Ishikawa (cell line): ENCODE measurements at regions not wholly inside any gene's neighbourhood (a gene's known extent, or its start where the extent isn't known, plus 50 kb on each side); places are given as distances from the start of the nearest gene placed in this dataset.

Experiments
- CEBPB ChIP-seq: IDR thresholded peaks from 2 replicates; pipeline ENCODE4 v1.6.1; 2012
- CREB1 ChIP-seq: IDR thresholded peaks from 2 replicates; pipeline ENCODE4 v1.6.1; 2012; ENCODE audit warnings: low read depth
- EGR1 ChIP-seq: IDR thresholded peaks from 2 replicates; pipeline ENCODE4 v1.6.1; 2012
- EP300 ChIP-seq: IDR thresholded peaks from 2 replicates; pipeline ENCODE4 v1.6.1; 2012; ENCODE audit warnings: borderline replicate concordance
- FOXM1 ChIP-seq: IDR thresholded peaks from 2 replicates; pipeline ENCODE4 v1.6.1; 2012; ENCODE audit warnings: low read depth, borderline replicate concordance
- NFIC ChIP-seq: IDR thresholded peaks from 2 replicates; pipeline ENCODE4 v1.6.1; 2012
- RAD21 ChIP-seq: IDR thresholded peaks from 2 replicates; pipeline ENCODE4 v1.6.1; 2012; ENCODE audit warnings: low read depth
- TAF1 ChIP-seq: IDR thresholded peaks from 2 replicates; pipeline ENCODE4 v1.6.1; 2012; ENCODE audit warnings: low read depth, mild to moderate bottlenecking
- TCF12 ChIP-seq: IDR thresholded peaks from 2 replicates; pipeline ENCODE4 v1.6.1; 2012; ENCODE audit warnings: low read depth
- TEAD4 ChIP-seq: IDR thresholded peaks from 2 replicates; pipeline ENCODE4 v1.6.1; 2012
- YY1 ChIP-seq: IDR thresholded peaks from 2 replicates; pipeline ENCODE4 v1.6.1; 2012; ENCODE audit warnings: low read depth
- ZBTB7A ChIP-seq: IDR thresholded peaks from 2 replicates; pipeline ENCODE4 v1.6.1; 2012; ENCODE audit warnings: low read depth
- TF ChIP-seq, protein P1 (sequence below): IDR thresholded peaks from 2 replicates; pipeline ENCODE4 v1.6.1; 2012
- TF ChIP-seq, protein P2 (sequence below): IDR thresholded peaks from 2 replicates; pipeline ENCODE4 v1.6.1; 2012
- TF ChIP-seq, protein P3 (sequence below): IDR thresholded peaks from 2 replicates; pipeline ENCODE4 v1.6.1; 2012; ENCODE audit warnings: low read depth, mild to moderate bottlenecking

DNA sequence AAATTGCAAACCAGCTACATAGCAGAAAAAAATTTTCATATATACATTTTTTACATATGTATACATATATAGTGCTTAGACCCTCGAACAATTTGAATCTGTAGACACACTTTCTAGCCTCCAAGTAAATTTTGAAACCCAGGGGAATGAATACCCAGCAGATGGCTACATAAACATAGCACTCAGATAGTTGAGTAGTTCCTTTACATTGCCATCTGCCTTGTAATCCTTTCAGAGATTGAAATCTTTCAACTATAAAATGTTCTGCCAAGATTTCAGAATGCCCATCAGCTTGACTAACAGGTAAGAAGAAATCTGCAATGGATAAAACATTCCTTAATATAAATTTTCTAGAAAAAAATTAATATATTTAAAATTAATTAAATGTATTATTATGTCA lies 1333.5 kb upstream of the CADM2 start:
- TF ChIP-seq, protein P1, sequence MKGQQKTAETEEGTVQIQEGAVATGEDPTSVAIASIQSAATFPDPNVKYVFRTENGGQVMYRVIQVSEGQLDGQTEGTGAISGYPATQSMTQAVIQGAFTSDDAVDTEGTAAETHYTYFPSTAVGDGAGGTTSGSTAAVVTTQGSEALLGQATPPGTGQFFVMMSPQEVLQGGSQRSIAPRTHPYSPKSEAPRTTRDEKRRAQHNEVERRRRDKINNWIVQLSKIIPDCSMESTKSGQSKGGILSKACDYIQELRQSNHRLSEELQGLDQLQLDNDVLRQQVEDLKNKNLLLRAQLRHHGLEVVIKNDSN = no peak
- TF ChIP-seq TAF1 = no peak
- TF ChIP-seq ZBTB7A = no peak
- TF ChIP-seq EP300 = no peak
- TF ChIP-seq YY1 = no peak
- TF ChIP-seq, protein P2, sequence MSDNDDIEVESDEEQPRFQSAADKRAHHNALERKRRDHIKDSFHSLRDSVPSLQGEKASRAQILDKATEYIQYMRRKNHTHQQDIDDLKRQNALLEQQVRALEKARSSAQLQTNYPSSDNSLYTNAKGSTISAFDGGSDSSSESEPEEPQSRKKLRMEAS = no peak
- no peak for TF ChIP-seq TCF12
- TF ChIP-seq RAD21 = no peak
- TF ChIP-seq, protein P3, sequence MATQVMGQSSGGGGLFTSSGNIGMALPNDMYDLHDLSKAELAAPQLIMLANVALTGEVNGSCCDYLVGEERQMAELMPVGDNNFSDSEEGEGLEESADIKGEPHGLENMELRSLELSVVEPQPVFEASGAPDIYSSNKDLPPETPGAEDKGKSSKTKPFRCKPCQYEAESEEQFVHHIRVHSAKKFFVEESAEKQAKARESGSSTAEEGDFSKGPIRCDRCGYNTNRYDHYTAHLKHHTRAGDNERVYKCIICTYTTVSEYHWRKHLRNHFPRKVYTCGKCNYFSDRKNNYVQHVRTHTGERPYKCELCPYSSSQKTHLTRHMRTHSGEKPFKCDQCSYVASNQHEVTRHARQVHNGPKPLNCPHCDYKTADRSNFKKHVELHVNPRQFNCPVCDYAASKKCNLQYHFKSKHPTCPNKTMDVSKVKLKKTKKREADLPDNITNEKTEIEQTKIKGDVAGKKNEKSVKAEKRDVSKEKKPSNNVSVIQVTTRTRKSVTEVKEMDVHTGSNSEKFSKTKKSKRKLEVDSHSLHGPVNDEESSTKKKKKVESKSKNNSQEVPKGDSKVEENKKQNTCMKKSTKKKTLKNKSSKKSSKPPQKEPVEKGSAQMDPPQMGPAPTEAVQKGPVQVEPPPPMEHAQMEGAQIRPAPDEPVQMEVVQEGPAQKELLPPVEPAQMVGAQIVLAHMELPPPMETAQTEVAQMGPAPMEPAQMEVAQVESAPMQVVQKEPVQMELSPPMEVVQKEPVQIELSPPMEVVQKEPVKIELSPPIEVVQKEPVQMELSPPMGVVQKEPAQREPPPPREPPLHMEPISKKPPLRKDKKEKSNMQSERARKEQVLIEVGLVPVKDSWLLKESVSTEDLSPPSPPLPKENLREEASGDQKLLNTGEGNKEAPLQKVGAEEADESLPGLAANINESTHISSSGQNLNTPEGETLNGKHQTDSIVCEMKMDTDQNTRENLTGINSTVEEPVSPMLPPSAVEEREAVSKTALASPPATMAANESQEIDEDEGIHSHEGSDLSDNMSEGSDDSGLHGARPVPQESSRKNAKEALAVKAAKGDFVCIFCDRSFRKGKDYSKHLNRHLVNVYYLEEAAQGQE = no peak
- no peak for TF ChIP-seq CEBPB
- TF ChIP-seq TEAD4 = no peak
- TF ChIP-seq NFIC = no peak
- no peak for TF ChIP-seq CREB1

DNA sequence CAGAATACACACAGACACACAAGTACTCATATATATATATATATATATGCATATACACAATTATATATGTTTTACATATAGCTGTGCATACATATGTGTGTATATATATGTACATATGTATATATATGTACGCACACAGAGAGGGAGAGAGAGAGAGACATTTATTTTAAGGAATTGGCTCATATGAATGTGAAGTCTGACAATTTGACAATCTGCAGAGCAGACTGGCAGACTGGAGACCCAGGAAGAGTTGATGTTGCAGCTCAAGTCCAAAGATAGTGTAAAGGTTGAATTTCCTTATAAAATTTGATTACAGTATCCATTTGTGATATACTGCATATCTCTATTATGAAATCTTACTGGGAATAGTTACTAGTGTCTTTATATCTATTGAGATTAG lies 1330.3 kb upstream of the CADM2 start:
- TF ChIP-seq EGR1 (no peak), TEAD4 (no peak), TAF1 (no peak), TCF12 (no peak)
- TF ChIP-seq, protein P1 = no peak

DNA sequence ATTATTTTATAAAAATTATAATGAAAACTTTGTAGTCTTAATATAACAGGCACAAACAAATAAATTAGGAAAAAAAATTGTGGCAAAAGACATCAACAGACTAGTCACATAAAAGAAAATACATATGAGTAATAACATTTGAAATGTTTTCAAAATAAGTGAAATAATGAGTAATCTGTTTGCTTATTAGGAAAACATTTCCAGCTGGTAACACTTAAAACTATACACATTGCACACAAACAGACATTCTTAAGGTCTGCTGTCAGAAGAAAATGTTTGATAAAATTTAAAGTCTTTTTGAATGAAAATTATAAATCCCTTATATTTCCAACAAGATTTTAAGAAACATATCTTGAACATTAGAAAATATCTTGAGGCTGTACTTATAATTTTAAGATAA lies 1326.3 kb upstream of the CADM2 start:
- TF ChIP-seq, protein P2 = no peak
- no peak for TF ChIP-seq CREB1
- no peak for TF ChIP-seq CEBPB
- no peak for TF ChIP-seq YY1
- no peak for TF ChIP-seq RAD21
- TF ChIP-seq EGR1 = no peak
- no peak for TF ChIP-seq NFIC
- no peak for TF ChIP-seq TCF12
- TF ChIP-seq, protein P1 = no peak
- no peak for TF ChIP-seq TEAD4

DNA sequence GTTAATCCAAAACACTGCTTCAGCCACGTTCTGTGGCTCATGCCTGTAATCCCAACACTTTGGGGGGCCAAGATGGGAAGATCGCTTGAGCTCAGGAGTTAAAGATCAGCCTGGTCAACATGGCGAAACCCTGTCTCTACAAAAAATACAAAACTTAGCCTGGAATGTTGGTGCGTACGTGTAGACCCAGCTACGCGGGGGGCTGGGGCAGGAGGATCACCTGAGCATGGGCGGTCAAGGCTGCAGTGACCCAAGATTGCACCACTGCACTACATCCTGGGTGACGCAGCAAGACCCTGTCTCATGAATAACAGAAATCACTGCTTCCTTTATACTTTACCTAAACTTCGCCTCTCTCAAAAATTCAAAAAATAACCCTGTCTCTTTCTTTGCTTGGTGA lies 1325.0 kb upstream of the CADM2 start:
- TF ChIP-seq RAD21 = no peak
- TF ChIP-seq TEAD4 = no peak
- TF ChIP-seq CREB1 = no peak
- TF ChIP-seq TAF1 = no peak
- TF ChIP-seq FOXM1 = no peak
- no peak for TF ChIP-seq EP300
- no peak for TF ChIP-seq NFIC
- no peak for TF ChIP-seq ZBTB7A
- no peak for TF ChIP-seq YY1
- TF ChIP-seq CEBPB = no peak
- TF ChIP-seq, protein P2 = no peak
- TF ChIP-seq, protein P1 = no peak
- TF ChIP-seq, protein P3 = no peak
- TF ChIP-seq EGR1 = no peak
- TF ChIP-seq TCF12 = no peak

DNA sequence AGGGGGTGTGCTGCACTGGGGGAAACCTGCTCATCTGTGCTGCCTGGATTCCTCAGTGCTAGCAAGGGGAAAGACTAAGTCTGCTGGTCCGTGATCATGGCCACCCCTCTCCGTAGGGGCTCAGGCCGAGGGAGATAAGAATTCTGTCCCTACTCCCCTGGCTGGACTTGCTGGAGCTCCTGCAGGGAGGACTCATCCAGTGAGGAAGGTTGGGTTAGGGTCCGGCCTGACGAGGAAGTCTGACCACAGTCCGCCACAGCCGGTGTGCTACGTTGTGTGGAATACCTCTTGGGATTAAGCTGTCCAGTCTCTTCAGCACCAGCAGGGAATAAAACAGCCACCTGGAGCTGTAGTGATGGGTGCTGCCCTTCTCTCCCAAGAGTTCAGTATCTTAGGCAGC lies 1309.1 kb upstream of the CADM2 start:
- no peak for TF ChIP-seq EP300
- TF ChIP-seq NFIC = no peak
- no peak for TF ChIP-seq CREB1
- no peak for TF ChIP-seq RAD21
- TF ChIP-seq, protein P2 = no peak
- TF ChIP-seq, protein P1 = no peak
